ENCODE measurements at regions not wholly inside any gene's neighbourhood (a gene's known extent, or its start where the extent isn't known, plus 50 kb on each side); places are given as distances from the start of the nearest gene placed in this dataset.

DNA sequence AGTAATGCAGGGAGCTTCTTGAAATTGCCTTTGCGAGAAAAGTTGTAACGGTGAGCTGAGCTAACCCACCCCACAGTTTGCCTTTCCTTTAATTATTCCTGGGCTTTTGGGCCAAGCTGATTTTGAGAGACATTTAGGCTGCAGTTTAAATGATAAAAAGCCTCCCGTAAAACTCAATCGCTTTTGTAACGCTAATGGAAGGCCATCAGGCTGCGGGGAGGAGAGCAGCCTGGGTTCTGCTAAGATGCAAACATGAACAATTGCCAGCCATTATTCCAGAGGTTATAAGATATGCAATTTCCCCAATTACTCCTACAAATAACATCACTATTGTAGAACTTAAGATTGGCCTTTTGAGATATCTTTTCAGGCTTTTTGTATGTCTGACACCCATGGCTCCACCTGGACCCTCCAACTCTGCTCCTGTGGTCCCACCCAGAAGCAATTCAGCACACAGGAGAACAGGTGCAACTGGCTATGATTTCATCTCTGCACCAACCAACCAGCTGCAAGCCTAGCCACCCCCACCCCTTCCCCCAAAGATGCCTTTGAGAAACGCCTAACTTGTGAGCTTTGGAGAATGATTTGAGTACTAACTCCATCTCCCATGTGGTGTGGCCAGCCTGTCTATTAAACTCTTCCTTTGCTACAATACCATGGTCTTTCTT is 108.2 kb upstream of the FAM9C start:
- TF ChIP-seq ZFX (IDR thresholded peaks at IDR 0.05): no peak
- TF ChIP-seq, protein P1, sequence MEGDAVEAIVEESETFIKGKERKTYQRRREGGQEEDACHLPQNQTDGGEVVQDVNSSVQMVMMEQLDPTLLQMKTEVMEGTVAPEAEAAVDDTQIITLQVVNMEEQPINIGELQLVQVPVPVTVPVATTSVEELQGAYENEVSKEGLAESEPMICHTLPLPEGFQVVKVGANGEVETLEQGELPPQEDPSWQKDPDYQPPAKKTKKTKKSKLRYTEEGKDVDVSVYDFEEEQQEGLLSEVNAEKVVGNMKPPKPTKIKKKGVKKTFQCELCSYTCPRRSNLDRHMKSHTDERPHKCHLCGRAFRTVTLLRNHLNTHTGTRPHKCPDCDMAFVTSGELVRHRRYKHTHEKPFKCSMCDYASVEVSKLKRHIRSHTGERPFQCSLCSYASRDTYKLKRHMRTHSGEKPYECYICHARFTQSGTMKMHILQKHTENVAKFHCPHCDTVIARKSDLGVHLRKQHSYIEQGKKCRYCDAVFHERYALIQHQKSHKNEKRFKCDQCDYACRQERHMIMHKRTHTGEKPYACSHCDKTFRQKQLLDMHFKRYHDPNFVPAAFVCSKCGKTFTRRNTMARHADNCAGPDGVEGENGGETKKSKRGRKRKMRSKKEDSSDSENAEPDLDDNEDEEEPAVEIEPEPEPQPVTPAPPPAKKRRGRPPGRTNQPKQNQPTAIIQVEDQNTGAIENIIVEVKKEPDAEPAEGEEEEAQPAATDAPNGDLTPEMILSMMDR (conservative IDR thresholded peaks at IDR 0.05): no peak
- H3K27ac ChIP-seq: no peak overlapping the region

DNA sequence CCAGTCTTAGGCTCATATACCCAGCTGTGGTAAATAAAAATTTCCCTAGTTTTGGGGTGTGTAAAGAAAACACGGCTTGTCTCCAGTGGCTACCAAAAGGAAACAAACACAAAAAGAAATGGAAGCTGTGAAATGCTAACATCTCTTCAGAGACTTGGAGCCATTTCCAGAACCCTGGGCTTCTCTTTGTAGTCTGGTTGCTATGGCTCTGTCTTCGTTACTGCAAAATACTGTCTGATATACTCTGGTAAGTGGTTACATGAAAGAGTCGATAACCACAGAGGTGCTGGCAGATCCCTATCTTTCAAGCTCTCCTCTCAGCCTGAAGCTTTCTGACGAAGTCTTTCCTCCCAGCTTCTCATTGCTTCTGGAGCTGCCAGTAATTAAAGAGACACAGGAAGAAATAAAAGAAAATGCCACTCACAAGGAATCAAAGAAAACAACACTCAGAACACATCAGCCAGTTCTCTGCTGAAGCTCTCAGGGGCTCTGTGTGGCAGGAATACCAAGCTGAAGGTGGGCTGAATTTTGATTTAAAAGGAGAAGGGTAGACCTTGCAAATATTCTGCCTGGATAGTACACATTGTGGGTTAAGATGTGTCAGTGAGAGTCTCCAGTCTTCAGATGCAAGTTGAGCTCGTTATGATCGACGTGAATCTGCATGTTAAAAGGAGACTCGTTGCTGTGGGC is 107.6 kb upstream of the FAM9C start:
- TF ChIP-seq, protein P1 (conservative IDR thresholded peaks at IDR 0.05): no peak
- TF ChIP-seq ZFX (IDR thresholded peaks at IDR 0.05): no peak
- H3K27ac ChIP-seq: no peak overlapping the region

DNA sequence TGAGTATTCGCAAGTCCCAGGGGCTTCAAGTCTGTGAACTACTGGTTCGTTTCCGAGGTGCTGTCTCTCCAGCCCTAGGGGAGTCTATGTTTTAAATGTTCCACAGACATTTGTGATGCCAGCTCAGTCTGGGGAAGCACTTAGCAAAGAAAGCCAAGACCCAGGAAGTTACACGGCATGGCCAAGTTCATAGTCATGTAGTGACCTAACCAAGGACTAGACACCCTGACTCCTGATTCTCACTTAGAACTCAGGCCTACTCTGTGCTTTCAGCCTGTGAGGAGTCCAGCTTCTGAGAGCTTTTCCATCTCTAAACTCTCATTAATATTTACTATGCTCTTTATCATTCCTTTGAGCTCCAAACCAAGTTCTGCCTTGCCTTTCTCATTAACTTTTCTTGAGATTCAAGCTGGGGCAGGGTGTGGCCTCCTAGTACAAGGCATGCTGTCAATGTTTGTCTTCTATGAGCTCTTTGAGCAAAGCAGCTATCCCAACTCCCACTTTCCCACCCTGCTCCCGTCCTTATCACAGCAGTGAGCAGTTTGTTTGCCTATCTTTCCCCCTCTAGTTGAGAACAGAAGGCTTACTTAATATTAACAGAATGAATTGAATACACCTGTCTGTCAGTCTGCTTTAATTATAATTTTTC is 105.4 kb upstream of the FAM9C start:
- H3K27ac ChIP-seq: no peak overlapping the region
- TF ChIP-seq, protein P1 (conservative IDR thresholded peaks at IDR 0.05): no peak
- TF ChIP-seq ZFX (IDR thresholded peaks at IDR 0.05): no peak

DNA sequence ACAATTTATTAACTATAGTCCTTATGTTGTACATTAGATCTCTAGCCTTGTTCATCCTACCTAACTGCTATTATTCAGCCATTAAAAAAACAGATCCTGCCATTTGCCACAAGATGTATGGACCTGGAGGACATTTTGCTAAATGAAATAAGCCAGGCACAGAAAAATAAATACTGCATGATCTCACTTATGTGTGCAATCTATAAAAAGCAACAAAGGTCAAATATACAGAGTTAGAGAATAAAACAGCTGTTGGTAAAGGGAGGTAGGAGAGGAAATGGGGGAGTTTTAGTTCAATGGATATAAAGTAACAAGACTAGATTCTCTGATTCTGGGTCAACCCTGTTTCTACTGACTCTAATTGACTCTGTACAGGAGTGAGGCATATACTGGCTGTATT is 103.3 kb upstream of the FAM9C start:
- TF ChIP-seq, protein P1 (conservative IDR thresholded peaks at IDR 0.05): no peak
- TF ChIP-seq ZFX (IDR thresholded peaks at IDR 0.05): no peak
- no peak overlapping the region for H3K27ac ChIP-seq

DNA sequence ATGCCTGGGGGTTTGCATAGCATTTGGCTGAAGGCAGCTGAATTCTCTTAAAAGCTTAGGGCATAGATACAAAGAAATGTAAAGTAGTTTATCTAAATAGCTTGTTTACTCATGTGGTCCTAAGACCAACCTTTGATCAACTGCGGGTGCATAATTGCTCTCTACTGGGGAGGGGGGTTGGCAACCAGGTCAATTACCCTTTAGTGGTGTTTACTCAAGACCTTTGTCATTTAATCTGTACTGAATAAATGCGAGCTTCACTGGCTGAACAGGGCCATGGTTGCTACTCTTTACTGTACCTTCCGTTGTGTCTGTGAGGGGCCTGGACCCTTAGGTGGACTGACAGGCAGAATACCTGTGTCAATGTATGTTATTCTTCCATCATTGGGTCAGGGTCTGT is 102.7 kb upstream of the FAM9C start:
- no peak overlapping the region for H3K27ac ChIP-seq
- TF ChIP-seq ZFX (IDR thresholded peaks at IDR 0.05): no peak
- TF ChIP-seq, protein P1 (conservative IDR thresholded peaks at IDR 0.05): no peak

DNA sequence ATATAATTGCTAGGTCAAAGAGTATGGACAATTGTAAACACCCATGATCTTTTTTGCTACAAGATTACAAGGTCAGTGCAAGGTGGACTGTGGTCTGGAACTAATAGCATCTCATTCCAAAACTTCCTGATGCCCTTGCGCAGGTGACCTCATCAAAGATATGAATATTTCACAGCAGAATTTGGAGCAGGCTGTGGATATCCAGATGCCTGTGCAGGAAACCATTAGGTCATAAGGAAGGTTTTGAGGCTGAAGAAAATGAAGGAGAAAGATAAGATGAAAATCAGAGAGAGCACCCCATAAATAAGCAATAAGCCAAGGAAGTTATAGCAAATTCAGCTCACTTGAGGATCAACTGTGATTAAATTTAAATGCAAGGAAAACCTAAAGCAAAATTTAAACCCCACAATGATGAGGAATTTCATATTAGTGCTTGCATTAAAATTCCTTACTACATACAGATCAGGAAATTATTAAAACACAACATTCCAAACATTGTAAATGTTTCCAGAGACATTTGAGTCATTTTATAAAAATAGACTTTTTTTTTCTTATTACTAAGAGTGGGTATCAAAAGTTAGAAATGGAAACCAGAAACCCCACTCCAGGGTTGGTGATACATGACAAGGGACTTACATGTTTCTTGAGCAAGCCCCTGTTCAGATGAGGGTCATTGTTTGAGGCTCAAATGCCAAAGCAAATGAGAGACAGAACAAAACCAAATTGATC is 100.7 kb upstream of the FAM9C start:
- H3K27ac ChIP-seq: no peak overlapping the region
- TF ChIP-seq, protein P1 (conservative IDR thresholded peaks at IDR 0.05): no peak
- TF ChIP-seq ZFX (IDR thresholded peaks at IDR 0.05): no peak
